Occipital lobe (tissue), 1 donor: ENCODE measurements at regions not wholly inside any gene's neighbourhood (a gene's known extent, or its start where the extent isn't known, plus 50 kb on each side); places are given as distances from the start of the nearest gene placed in this dataset.
"Not testable (repeated sequence)": the region's sequence is repeated elsewhere in the genome, so short reads cannot be mapped to it uniquely, and the experiment has no call there.

Experiments used
- DNase-seq: peaks from one replicate; lab custom pipeline; 2025; lab: John Stamatoyannopoulos, UW

DNA sequence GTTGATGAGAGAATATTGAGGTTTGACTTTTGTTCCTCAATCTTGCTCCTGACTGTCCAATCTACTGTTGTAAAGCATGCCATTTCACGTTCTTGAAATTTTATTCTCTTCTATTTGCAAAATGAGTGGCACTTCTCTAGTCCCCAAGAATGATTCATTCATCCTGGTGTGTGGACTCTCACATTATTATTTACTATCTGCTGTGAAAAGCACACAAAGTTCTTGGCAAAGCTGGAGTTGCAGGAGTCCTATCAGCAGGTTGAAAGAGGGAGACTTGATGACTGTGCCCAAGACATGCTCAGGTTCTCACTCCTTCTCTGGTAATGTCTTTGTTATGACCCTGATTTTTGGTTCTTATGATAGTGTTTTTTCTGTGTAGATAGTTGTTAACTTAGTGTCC, 382.6 kb downstream of the DMRTA1 start:
- no peak for DNase-seq

DNA sequence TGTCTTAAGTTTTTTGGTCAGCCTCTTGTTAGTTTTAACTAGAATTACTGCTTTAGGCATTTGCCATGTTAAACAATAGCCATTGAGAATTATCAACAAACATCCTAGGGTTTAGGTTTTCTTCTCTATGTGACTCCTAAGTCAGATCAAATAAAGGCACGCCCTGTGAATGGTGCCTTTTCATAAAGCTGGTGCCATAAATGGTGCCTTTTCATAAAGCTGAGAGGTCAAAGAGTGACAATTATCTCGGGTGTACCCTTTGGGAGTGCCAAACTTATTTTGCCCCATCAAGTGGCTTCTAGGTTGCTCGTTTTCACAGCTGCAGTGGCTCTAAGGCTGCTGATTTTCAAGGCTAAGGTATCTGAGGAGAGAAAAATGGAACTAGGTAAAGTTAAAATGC, 391.6 kb downstream of the DMRTA1 start:
- no peak for DNase-seq

- no peak for DNase-seq
These were observed 394.0 kb downstream of the DMRTA1 start for GRCh38 chr9:22840641-22841040.

DNA sequence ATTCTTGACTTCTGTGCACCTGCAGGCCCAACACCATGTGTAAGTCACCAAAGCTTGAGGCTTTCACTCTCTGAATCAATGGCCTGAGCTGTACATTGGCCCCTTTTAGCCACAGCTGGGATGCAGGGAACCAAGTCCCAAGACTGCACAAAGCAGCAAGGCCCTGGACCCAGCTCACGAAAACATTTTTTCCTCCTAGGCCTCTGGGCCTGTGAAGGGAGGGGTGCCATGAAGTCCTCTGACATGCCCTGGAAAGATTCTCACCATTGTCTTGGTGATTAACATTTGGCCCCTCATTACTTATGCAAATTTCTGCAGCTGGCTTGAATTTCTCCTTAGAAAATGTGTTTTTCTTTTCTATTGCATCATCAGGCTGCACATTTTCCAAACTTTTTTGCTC, 398.6 kb downstream of the DMRTA1 start:
- DNase-seq: not testable (repeated sequence)

- DNase-seq: no peak
These were observed 409.4 kb downstream of the DMRTA1 start for GRCh38 chr9:22855980-22856379.

GRCh38 chr9:22857316-22857715, 410.7 kb downstream of the DMRTA1 start:
- DNase-seq: no peak

- no peak for DNase-seq
These were observed 416.5 kb downstream of the DMRTA1 start for GRCh38 chr9:22863106-22863505.

GRCh38 chr9:22863736-22864135, 417.1 kb downstream of the DMRTA1 start:
- no peak for DNase-seq

GRCh38 chr9:22893196-22893843, 446.7 kb downstream of the DMRTA1 start:
- DNase-seq: no peak

DNA sequence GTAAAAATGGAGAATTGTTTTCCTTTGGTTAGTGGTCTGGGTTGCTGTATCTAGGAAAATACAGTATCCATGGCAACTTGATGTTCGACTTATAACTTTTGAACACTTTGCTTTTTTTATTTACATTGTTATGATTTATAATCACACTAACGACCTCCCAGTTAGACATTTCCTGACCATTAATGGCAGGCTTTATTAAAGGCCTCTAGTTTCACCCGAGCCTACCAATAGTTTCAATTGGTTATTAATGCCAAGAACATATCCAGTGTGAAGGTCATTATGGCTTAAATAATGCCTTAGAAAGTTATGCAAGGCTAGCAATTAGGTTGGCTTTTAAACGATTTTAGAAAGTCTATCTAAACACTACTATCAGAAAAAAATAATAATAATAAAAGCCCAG, 452.0 kb downstream of the DMRTA1 start:
- DNase-seq: no peak

GRCh38 chr9:22911632-22912031, 465.0 kb downstream of the DMRTA1 start:
- no peak for DNase-seq

- DNase-seq: no peak
These were observed 466.4 kb downstream of the DMRTA1 start for GRCh38 chr9:22913026-22913425.

DNA sequence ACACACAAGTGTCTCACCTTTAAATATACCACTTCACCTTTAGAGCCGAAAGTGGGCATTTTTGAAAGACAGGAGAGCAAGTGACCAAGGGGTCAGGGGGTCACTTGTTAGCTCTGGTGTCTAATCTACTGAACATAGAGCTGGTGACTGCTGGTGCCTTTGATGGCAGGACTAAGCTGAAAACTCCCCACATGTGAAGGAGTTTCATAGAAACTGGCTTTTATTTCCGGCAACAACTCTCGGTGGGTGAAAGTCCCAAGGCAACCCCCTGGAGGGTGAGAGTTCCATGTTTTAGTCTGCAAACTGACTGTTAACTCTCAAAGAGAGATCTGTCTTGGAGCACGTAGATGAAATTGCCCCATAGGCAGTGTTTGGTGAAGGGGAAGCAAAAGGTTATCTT, 466.9 kb downstream of the DMRTA1 start:
- DNase-seq: no peak

DNA sequence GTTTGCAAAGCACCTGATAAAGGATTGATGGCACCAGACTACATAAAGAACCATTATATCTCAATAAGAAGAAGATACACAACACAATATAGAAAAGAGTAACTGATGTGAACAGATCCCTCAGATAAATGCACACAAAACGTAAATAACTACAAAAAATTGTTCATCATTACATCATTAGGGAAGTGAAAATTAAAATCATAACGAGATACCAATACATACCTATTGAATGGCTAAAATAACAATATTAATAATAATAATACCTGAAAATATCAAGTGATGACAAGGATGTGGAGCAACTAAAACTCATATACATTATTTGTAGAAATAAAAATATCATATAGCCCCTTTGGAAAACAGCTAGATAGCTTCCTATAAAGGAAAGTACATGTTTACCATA, 469.5 kb downstream of the DMRTA1 start:
- no peak for DNase-seq

GRCh38 chr9:22919423-22919822, 472.8 kb downstream of the DMRTA1 start:
- DNase-seq: no peak

- no peak for DNase-seq
These were observed 475.1 kb downstream of the DMRTA1 start for GRCh38 chr9:22921742-22922141.

DNA sequence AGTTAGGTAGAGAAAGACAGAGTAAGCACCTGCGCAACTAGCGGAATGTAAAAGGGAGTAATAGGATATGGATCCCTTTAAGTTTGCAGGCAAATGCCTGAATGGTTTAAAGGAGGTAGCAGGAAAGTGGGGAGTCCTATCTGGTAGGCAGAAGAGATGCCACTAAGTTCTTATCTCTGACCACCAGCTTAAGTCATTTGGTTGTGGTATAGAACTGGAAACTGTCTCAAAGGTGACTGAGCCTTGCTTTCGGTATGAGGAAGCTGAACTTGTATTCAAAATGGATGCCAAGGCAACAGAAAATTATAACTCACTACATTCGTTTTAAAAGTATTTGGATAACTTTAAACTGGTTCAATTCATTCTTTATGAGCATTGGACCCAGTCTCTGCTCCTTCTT, 475.6 kb downstream of the DMRTA1 start:
- no peak for DNase-seq

- no peak for DNase-seq
These were observed 507.9 kb downstream of the DMRTA1 start for GRCh38 chr9:22954550-22954949.

- DNase-seq: no peak
These were observed 508.3 kb downstream of the DMRTA1 start for GRCh38 chr9:22954964-22955363.

DNA sequence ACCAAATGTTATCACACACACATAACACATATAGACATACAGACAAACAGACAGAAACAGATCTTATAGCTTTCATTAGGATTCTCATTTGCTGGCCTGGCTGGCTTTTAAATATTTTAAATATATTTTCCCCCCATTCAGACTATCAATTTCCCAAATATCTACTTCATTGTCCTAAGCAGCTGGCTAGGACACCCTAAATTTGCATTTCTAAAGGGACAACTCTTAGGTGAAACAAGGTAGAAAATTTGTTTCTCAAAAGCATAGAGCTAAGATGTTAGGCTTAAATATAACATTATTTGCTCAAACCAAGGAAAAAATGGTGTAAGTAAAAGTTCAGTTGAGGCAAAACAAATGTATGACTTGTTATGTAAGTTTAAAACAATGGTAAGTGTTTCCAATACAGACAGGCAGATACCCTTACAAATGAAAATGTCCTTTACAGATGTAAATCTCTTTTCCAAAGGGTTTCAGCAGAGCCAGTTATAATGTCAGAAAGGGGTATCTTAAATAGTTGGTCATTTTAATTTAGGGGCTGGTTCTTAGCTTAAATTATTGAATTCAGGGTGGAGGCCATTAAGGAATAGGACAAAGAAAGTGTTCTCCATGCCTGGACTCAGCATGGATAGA, 522.8 kb downstream of the DMRTA1 start:
- DNase-seq: no peak

- DNase-seq: no peak
These were observed 523.9 kb downstream of the DMRTA1 start for GRCh38 chr9:22970434-22970975.

DNA sequence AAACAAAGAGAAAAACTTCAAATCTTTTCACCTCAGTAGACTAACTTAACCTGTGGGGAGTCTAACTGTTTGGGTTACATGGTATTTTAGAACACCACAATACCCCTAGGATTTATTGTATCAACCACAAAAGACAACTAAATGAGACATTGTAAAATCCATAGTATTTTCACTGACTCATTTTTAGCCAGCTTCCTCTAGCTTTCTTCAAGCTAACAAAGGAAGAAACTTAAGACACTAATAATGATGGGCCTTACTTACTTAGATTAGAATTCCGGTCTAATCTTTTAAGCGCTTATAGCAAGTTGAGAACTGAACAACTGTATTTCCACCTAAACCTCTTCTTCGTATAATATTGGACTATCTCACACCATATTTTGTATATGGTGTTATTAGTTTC, 529.3 kb downstream of the DMRTA1 start:
- DNase-seq: no peak

- DNase-seq: no peak
These were observed 529.8 kb downstream of the DMRTA1 start for GRCh38 chr9:22976454-22976853.
